ENCODE measurements at regions not wholly inside any gene's neighbourhood (a gene's known extent, or its start where the extent isn't known, plus 50 kb on each side); places are given as distances from the start of the nearest gene placed in this dataset.

- H3K9me3 Mint-ChIP-seq (ENCODE audit: unreplicated experiment) = no peaks in the 10 kb centered on the region
- H3K4me3 Mint-ChIP-seq (ENCODE audit: unreplicated experiment) = no peak overlapping the region
- no peaks in the 10 kb centered on the region for H3K36me3 Mint-ChIP-seq (ENCODE audit: unreplicated experiment)
- no peak for DNase-seq (ENCODE audit: extremely low spot score, unreplicated experiment)
- TF ChIP-seq CTCF (IDR thresholded peaks at IDR 0.05) = no peak
- peak overlapping the region; percentile 47 for H3K27ac Mint-ChIP-seq (ENCODE audit: unreplicated experiment)
- peaks cover 56% of the 10 kb centered on the region for H3K4me1 Mint-ChIP-seq (ENCODE audit: unreplicated experiment)
- H3K27me3 Mint-ChIP-seq (ENCODE audit: unreplicated experiment) = no peaks in the 10 kb centered on the region
These were observed 220.0 kb upstream of the CITED2 start for GRCh38 chr6:139594333-139594965.

- Mint-ChIP-seq H3K4me1 (ENCODE audit: unreplicated experiment) (peaks cover 64% of the 10 kb centered on the region), H3K36me3 (ENCODE audit: unreplicated experiment) (no peaks in the 10 kb centered on the region), H3K4me3 (ENCODE audit: unreplicated experiment) (no peak overlapping the region), H3K27ac (ENCODE audit: unreplicated experiment) (peak overlapping the region; percentile 18), H3K27me3 (ENCODE audit: unreplicated experiment) (no peaks in the 10 kb centered on the region), H3K9me3 (ENCODE audit: unreplicated experiment) (no peaks in the 10 kb centered on the region)
- no peak for TF ChIP-seq CTCF (IDR thresholded peaks at IDR 0.05)
- no peak for DNase-seq (ENCODE audit: extremely low spot score, unreplicated experiment)
These were observed 218.6 kb upstream of the CITED2 start for GRCh38 chr6:139593081-139593480.

- H3K27me3 Mint-ChIP-seq (ENCODE audit: unreplicated experiment) = no peaks in the 10 kb centered on the region
- no peaks in the 10 kb centered on the region for H3K36me3 Mint-ChIP-seq (ENCODE audit: unreplicated experiment)
- peak overlapping the region; percentile 60 for H3K27ac Mint-ChIP-seq (ENCODE audit: unreplicated experiment)
- DNase-seq (ENCODE audit: extremely low spot score, unreplicated experiment) = no peak
- no peaks in the 10 kb centered on the region for H3K9me3 Mint-ChIP-seq (ENCODE audit: unreplicated experiment)
- no peak for TF ChIP-seq CTCF (IDR thresholded peaks at IDR 0.05)
- H3K4me1 Mint-ChIP-seq (ENCODE audit: unreplicated experiment) = peaks cover 64% of the 10 kb centered on the region
- H3K4me3 Mint-ChIP-seq (ENCODE audit: unreplicated experiment) = no peak overlapping the region
These were observed 217.6 kb upstream of the CITED2 start for GRCh38 chr6:139592011-139592410.

- no peaks in the 10 kb centered on the region for H3K9me3 Mint-ChIP-seq (ENCODE audit: unreplicated experiment)
- no peaks in the 10 kb centered on the region for H3K27me3 Mint-ChIP-seq (ENCODE audit: unreplicated experiment)
- no peak for DNase-seq (ENCODE audit: extremely low spot score, unreplicated experiment)
- H3K4me3 Mint-ChIP-seq (ENCODE audit: unreplicated experiment) = no peak overlapping the region
- TF ChIP-seq CTCF (IDR thresholded peaks at IDR 0.05) = no peak
- H3K36me3 Mint-ChIP-seq (ENCODE audit: unreplicated experiment) = no peaks in the 10 kb centered on the region
- H3K4me1 Mint-ChIP-seq (ENCODE audit: unreplicated experiment) = peaks cover 63% of the 10 kb centered on the region
- H3K27ac Mint-ChIP-seq (ENCODE audit: unreplicated experiment) = peak overlapping the region; percentile 60
These were observed 216.8 kb upstream of the CITED2 start for GRCh38 chr6:139591075-139591865.

- Mint-ChIP-seq H3K27me3 (ENCODE audit: unreplicated experiment) (no peaks in the 10 kb centered on the region), H3K9me3 (ENCODE audit: unreplicated experiment) (no peaks in the 10 kb centered on the region), H3K4me1 (ENCODE audit: unreplicated experiment) (peaks cover 58% of the 10 kb centered on the region), H3K36me3 (ENCODE audit: unreplicated experiment) (no peaks in the 10 kb centered on the region), H3K4me3 (ENCODE audit: unreplicated experiment) (no peak overlapping the region), H3K27ac (ENCODE audit: unreplicated experiment) (no peak overlapping the region)
- no peak for DNase-seq (ENCODE audit: extremely low spot score, unreplicated experiment)
- no peak for TF ChIP-seq CTCF (IDR thresholded peaks at IDR 0.05)
These were observed 215.8 kb upstream of the CITED2 start for GRCh38 chr6:139590206-139590605.

Measured in osteocyte (in vitro differentiated cells).